Gastroesophageal sphincter (tissue), 3 donors: ENCODE measurements at regions not wholly inside any gene's neighbourhood (a gene's known extent, or its start where the extent isn't known, plus 50 kb on each side); places are given as distances from the start of the nearest gene placed in this dataset.

ENCODE experiments used
- CTCF ChIP-seq, 4 experiments: fragments of 200-600 bp in 2 of 4; fragments of 450-650 bp in 2 of 4; sonication (generic) in 1 of 4; IDR thresholded peaks; one replicate each; pipeline ENCODE4 v1.5.1; 2017 to 2019; ENCODE audit warnings: antibody characterized with exemption in 4 of 4, mild to moderate bottlenecking in 2 of 4, moderate library complexity in 2 of 4
- POLR2A ChIP-seq, 2 donors: fragments of 450-650 bp; IDR thresholded peaks; one replicate each; pipeline ENCODE4 v1.6.1; 2017; ENCODE audit warnings: antibody characterized with exemption in 2 of 2, mild to moderate bottlenecking in 2 of 2, moderate library complexity in 1 of 2

GRCh38 chr6:85166114-85166741 lies 283.7 kb upstream of the NT5E start:
- TF ChIP-seq CTCF (IDR thresholded peaks at IDR 0.05) (no peak), POLR2A (IDR thresholded peaks at IDR 0.05) (no peak)
